Body of pancreas (tissue), 4 donors: ENCODE measurements at regions not wholly inside any gene's neighbourhood (a gene's known extent, or its start where the extent isn't known, plus 50 kb on each side); places are given as distances from the start of the nearest gene placed in this dataset.

Experiments
- ATAC-seq: fragments of 150-250 bp; one replicate; pipeline ENCODE4 v1.9.1; 2016
- DNase-seq, 4 donors: peaks; one replicate each; pipeline ENCODE4 v3.0.0-alpha.2; 2019
- H3K27ac ChIP-seq, 4 donors: fragments of 200-600 bp; sonication (generic); 1 replicate in 3 of 4; 2 replicates in 1 of 4; pipeline versions ENCODE4 v1.5.1 to v1.6.1; 2016 to 2019; ENCODE audit warnings: mild to moderate bottlenecking in 1 of 4, mixed read lengths in 1 of 4, moderate library complexity in 1 of 4
- H3K27me3 ChIP-seq, 2 donors: fragments of 200-600 bp; sonication (generic); one replicate each; pipeline ENCODE4 v1.6.0; 2016; ENCODE audit warnings: mild to moderate bottlenecking in 1 of 2
- H3K36me3 ChIP-seq, 2 donors: fragments of 200-600 bp; sonication (generic); replicated peaks in 1 of 2; 2 replicates each; pipeline ENCODE4 v1.5.1; 2016; ENCODE audit warnings: low read depth in 2 of 2; ENCODE audit not compliant: insufficient read depth in 1 of 2
- H3K4me1 ChIP-seq: fragments of 200-600 bp; sonication (generic); one replicate; pipeline ENCODE4 v1.6.0; 2016
- H3K4me3 ChIP-seq, 2 donors: fragments of 200-600 bp; sonication (generic); 1 replicate in 1 of 2; 2 replicates in 1 of 2; pipeline ENCODE4 v1.5.1; 2016 to 2019
- H3K9me3 ChIP-seq, 3 donors: fragments of 200-600 bp; sonication (generic); 1 replicate in 2 of 3; 2 replicates in 1 of 3; pipeline ENCODE4 v1.5.1; 2016
- CTCF ChIP-seq, 7 experiments: fragments of 450-650 bp in 4 of 7; fragments of 200-600 bp in 3 of 7; sonication (generic) in 3 of 7; IDR thresholded peaks; one replicate each; pipeline ENCODE4 v1.5.1; 2016 to 2019; ENCODE audit warnings: antibody characterized with exemption in 7 of 7
- POLR2A ChIP-seq, 3 donors: fragments of 450-650 bp; IDR thresholded peaks; one replicate each; pipeline ENCODE4 v1.6.1; 2016; ENCODE audit warnings: antibody characterized with exemption in 3 of 3, mild to moderate bottlenecking in 2 of 3
- WGBS, 2 donors: methylation state at CpG; one replicate each; pipeline ENCODE4 v1.1.5; 2017; 5-methylcytosine and 5-hydroxymethylcytosine counted together
- intact Hi-C: fragments of 100-400 bp; cut with DNase I; formaldehyde crosslinking; loops from one replicate; pipeline ENCODE4 v1.15.1; 2023

GRCh38 chr1:168980656-168981055 lies 125.8 kb upstream of the ATP1B1 start:
- Histone ChIP-seq H3K27ac (no peak overlapping the region), H3K36me3 (no peaks in the 10 kb centered on the region), H3K4me3 (no peak overlapping the region), H3K27me3 (no peaks in the 10 kb centered on the region), H3K4me1 (no peaks in the 10 kb centered on the region), H3K9me3 (no peaks in the 10 kb centered on the region)
- no peak for ATAC-seq
- TF ChIP-seq POLR2A (IDR thresholded peaks at IDR 0.05), result no peak
- TF ChIP-seq CTCF (IDR thresholded peaks at IDR 0.05), result no peak
- DNase-seq, result no peak
- intact Hi-C loops, result no loop called here

GRCh38 chr1:168982778-168983177 lies 123.7 kb upstream of the ATP1B1 start:
- no peak for DNase-seq
- intact Hi-C loops, result no loop called here

GRCh38 chr1:168987330-168987729 lies 119.2 kb upstream of the ATP1B1 start:
- DNase-seq (no peak), ATAC-seq (no peak)
- H3K27me3 ChIP-seq, result no peaks in the 10 kb centered on the region
- 87 to 90% methylated on average over 4 of the region's 4 CpGs for WGBS, 2 donors
- no peaks in the 10 kb centered on the region for H3K4me1 ChIP-seq
- no peaks in the 10 kb centered on the region for H3K9me3 ChIP-seq
- H3K4me3 ChIP-seq, result no peak overlapping the region
- intact Hi-C loops, result no loop called here
- no peaks in the 10 kb centered on the region for H3K36me3 ChIP-seq
- TF ChIP-seq CTCF (IDR thresholded peaks at IDR 0.05), result peak in 1 of 7 experiments; percentile 6
- TF ChIP-seq POLR2A (IDR thresholded peaks at IDR 0.05), result no peak
- H3K27ac ChIP-seq, result no peak overlapping the region

More at GRCh38 chr1:168982778-168983177, 123.7 kb upstream of the ATP1B1 start:
- no peaks in the 10 kb centered on the region for H3K4me1 ChIP-seq
- WGBS, 2 donors, result 63 to 86% methylated on average over 4 of the region's 4 CpGs
- H3K27me3 ChIP-seq, result no peaks in the 10 kb centered on the region
- no peaks in the 10 kb centered on the region for H3K36me3 ChIP-seq
- H3K27ac ChIP-seq, result no peak overlapping the region
- no peak for ATAC-seq
- TF ChIP-seq CTCF (IDR thresholded peaks at IDR 0.05), result no peak
- no peak for TF ChIP-seq POLR2A (IDR thresholded peaks at IDR 0.05)
- no peaks in the 10 kb centered on the region for H3K9me3 ChIP-seq
- H3K4me3 ChIP-seq, result no peak overlapping the region

- no peak for ATAC-seq
- H3K9me3 ChIP-seq, result no peaks in the 10 kb centered on the region
Observed at GRCh38 chr1:168987923-168988322, 118.6 kb upstream of the ATP1B1 start.

More at GRCh38 chr1:168987923-168988322, 118.6 kb upstream of the ATP1B1 start:
- TF ChIP-seq POLR2A (IDR thresholded peaks at IDR 0.05) (no peak), CTCF (IDR thresholded peaks at IDR 0.05) (no peak)
- no peak overlapping the region for H3K27ac ChIP-seq
- H3K4me1 ChIP-seq, result no peaks in the 10 kb centered on the region
- H3K36me3 ChIP-seq, result no peaks in the 10 kb centered on the region
- H3K4me3 ChIP-seq, result no peak overlapping the region
- no peak for DNase-seq
- WGBS, 2 donors, result 53 to 77% methylated on average over 2 of the region's 2 CpGs
- H3K27me3 ChIP-seq, result no peaks in the 10 kb centered on the region
- intact Hi-C loops, result no loop called here
